ENCODE measurements at regions not wholly inside any gene's neighbourhood (a gene's known extent, or its start where the extent isn't known, plus 50 kb on each side); places are given as distances from the start of the nearest gene placed in this dataset.

GRCh38 chr13:61024046-61024445 lies 391.6 kb downstream of the PCDH20 start:
- no peak for TF ChIP-seq SIRT6 (IDR thresholded peaks at IDR 0.05; ENCODE audit: low read length)
- no peak for TF ChIP-seq POLR2A (IDR thresholded peaks at IDR 0.05; ENCODE audit: control extremely low read depth in 1 of 2, low read depth in 2 of 2, low read length in 2 of 2)
- no peak for TF ChIP-seq EZH2 (IDR thresholded peaks at IDR 0.05; ENCODE audit: low read depth, low read length, severe bottlenecking)
- TF ChIP-seq CTCF (IDR thresholded peaks at IDR 0.05; ENCODE audit: control extremely low read depth in 1 of 3, insufficient read depth in 1 of 3, low read depth in 1 of 3, low read length in 3 of 3): no peak
- no peak for TF ChIP-seq SIX5 (IDR thresholded peaks at IDR 0.05; ENCODE audit: low read depth, low read length)
- no peak for TF ChIP-seq MAX (IDR thresholded peaks at IDR 0.05)
- no peak for TF ChIP-seq ATF3 (IDR thresholded peaks at IDR 0.05; ENCODE audit: insufficient read depth, low read depth, low read length)
